ENCODE measurements at regions not wholly inside any gene's neighbourhood (a gene's known extent, or its start where the extent isn't known, plus 50 kb on each side); places are given as distances from the start of the nearest gene placed in this dataset.

DNA sequence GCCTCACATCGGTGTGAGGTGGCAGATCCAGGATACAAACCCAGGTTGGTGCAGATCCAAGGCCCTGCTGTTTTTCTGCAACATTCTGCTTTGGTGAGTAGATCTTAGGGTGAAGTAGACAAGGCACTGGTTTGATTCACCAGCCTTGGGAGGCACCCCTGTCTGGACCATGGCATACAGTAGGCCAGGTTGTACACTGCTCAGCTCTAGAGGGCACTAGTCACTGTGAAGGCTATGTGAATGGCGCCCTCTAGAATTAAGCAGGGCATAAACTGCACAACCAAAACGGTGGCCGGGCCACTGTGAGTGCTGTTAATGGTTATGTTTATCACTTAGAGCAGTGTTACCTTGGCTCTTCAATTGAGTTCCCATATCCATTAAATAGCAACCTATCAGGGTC, 280.6 kb upstream of the PWP1 start:
- no peaks in the 10 kb centered on the region for H3K9me3 Mint-ChIP-seq

More for the DNA sequence above, 280.6 kb upstream of the PWP1 start:
- Mint-ChIP-seq H3K4me3 (no peak overlapping the region), H3K27ac (no peak overlapping the region; a peak in 1 of 7 replicates), H3K4me1 (peaks cover 6 to 7% of the 10 kb centered on the region in 2 experiments; a peak in 2 of 4 replicates), H3K36me3 (ENCODE audit: insufficient read depth in 1 of 3, low read depth in 3 of 3) (no peaks in the 10 kb centered on the region), H3K27me3 (ENCODE audit: low read depth) (no peaks in the 10 kb centered on the region)
- H4K5ac ChIP-seq (ENCODE audit: insufficient read length, low read depth, low read length) = no peak overlapping the region
- H3K4me1 ChIP-seq (ENCODE audit: insufficient read depth, low read length) = no peaks in the 10 kb centered on the region
- H2BK120ac ChIP-seq (ENCODE audit: low read depth, low read length, poor library complexity, severe bottlenecking) = no peak overlapping the region
- no peak overlapping the region for H3K9ac ChIP-seq (ENCODE audit: extremely low read depth, insufficient read length, low read length)
- no peak overlapping the region for H2BK15ac ChIP-seq (ENCODE audit: low read depth, low read length)
- no peaks in the 10 kb centered on the region for H4K20me1 ChIP-seq (ENCODE audit: control insufficient read depth, insufficient read depth, insufficient read length)
- H3T11ph ChIP-seq (ENCODE audit: low read length) = no peak overlapping the region
- H3K4me2 ChIP-seq (ENCODE audit: insufficient read depth, insufficient read length, low read length) = no peak overlapping the region
- TF ChIP-seq, protein P1, sequence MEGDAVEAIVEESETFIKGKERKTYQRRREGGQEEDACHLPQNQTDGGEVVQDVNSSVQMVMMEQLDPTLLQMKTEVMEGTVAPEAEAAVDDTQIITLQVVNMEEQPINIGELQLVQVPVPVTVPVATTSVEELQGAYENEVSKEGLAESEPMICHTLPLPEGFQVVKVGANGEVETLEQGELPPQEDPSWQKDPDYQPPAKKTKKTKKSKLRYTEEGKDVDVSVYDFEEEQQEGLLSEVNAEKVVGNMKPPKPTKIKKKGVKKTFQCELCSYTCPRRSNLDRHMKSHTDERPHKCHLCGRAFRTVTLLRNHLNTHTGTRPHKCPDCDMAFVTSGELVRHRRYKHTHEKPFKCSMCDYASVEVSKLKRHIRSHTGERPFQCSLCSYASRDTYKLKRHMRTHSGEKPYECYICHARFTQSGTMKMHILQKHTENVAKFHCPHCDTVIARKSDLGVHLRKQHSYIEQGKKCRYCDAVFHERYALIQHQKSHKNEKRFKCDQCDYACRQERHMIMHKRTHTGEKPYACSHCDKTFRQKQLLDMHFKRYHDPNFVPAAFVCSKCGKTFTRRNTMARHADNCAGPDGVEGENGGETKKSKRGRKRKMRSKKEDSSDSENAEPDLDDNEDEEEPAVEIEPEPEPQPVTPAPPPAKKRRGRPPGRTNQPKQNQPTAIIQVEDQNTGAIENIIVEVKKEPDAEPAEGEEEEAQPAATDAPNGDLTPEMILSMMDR (conservative IDR thresholded peaks at IDR 0.05) = peak; percentile 81
- H3K27me3 ChIP-seq (ENCODE audit: insufficient read depth, low read length) = no peaks in the 10 kb centered on the region; the same call in 1 of the 2 replicates
- no peaks in the 10 kb centered on the region for H3K79me2 ChIP-seq (ENCODE audit: insufficient read depth, low read length)
- no peak overlapping the region for H2AK5ac ChIP-seq (ENCODE audit: insufficient read length, low read length)
- no peak overlapping the region for H2BK12ac ChIP-seq (ENCODE audit: insufficient read length, low read depth, low read length)
- no peak overlapping the region for H2BK5ac ChIP-seq (ENCODE audit: insufficient read length, low read length)
- H4K8ac ChIP-seq (replicated peaks; ENCODE audit: insufficient read length, low read depth, low read length) = no peak overlapping the region
- peak; percentile 63 for DNase-seq
- H2AFZ ChIP-seq (ENCODE audit: low read length) = no peak overlapping the region
- H3K23ac ChIP-seq (ENCODE audit: insufficient read length, low read depth, low read length) = no peak overlapping the region
- no peak overlapping the region for H3K4ac ChIP-seq (ENCODE audit: low read depth, low read length)
- WGBS (ENCODE audit: extremely low coverage, insufficient read length, low lambda C conversion rate) = no CpG with 5 or more reads among the region's 4 CpGs
- no peak overlapping the region for H3K14ac ChIP-seq (ENCODE audit: insufficient read depth, low read length)
- H4K91ac ChIP-seq (ENCODE audit: insufficient read length, low read depth, low read length) = no peak overlapping the region
- no peak overlapping the region for H3K18ac ChIP-seq (ENCODE audit: insufficient read length, low read depth, low read length)
- no peaks in the 10 kb centered on the region for H3K23me2 ChIP-seq (ENCODE audit: insufficient read length, low read depth, low read length, poor library complexity, severe bottlenecking)
- H3K79me1 ChIP-seq (ENCODE audit: insufficient read depth, low read depth, low read length, poor library complexity, severe bottlenecking) = no peaks in the 10 kb centered on the region
- H2BK20ac ChIP-seq (ENCODE audit: low read depth, low read length, poor library complexity, severe bottlenecking) = no peak overlapping the region
- H3K27ac ChIP-seq (ENCODE audit: insufficient read length, low read depth, low read length) = no peak overlapping the region
- no peak overlapping the region for H3K56ac ChIP-seq (ENCODE audit: insufficient read length, low read depth, low read length)
- H3K9me3 ChIP-seq (ENCODE audit: control insufficient read depth, low read depth, low read length) = no peaks in the 10 kb centered on the region

All from H9 (cell line).